ENCODE measurements at regions not wholly inside any gene's neighbourhood (a gene's known extent, or its start where the extent isn't known, plus 50 kb on each side); places are given as distances from the start of the nearest gene placed in this dataset.

GRCh38 chr6:166009385-166010031 is 158.1 kb downstream of the TBXT start:
- DNase-seq (ENCODE audit: low spot score): no peak

DNA sequence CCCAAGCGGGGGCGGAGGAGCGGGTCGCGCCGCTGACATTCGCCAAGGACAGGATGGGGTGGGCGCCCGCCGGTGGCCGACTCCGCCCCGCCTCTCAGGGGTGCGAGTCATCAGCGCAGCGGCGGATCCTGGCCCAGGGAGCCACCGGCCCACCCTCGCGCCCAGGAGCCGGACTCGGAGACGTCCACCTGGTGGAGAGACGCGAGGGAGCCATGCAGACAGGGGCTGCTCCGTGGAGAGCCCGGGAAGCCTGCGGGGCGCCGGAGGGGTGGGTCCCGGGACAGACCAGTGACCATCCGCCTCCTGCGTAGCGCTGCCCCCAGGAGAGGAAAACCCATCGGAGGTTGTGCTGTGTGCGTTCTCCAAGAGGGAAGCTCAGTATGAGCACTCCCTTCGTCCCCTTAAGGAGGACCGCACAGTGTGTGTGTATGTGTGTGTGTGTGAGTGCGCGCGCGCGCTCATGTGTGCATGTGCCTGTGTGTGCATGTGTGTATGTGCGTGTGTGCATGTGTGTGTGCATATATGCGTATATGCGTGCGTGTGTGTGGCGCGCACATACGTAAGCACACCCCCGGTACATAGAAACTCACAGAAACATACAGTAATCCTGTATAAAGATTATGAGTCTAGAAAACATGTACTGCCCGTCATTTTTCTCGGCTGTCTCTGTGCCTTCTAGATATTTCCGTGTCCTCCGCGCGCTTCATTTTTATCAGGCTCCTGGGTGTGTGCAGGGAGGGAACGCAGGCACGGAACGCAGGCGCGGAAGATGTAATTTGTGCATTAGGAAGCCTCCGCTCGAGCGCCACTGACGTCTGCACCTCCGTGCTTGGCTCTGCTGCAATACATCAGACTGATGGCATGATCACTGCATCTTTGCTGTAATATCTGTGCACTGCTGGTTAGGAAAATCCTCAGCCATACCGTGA is 158.9 kb downstream of the TBXT start:
- no peak for DNase-seq (ENCODE audit: low spot score)

DNA sequence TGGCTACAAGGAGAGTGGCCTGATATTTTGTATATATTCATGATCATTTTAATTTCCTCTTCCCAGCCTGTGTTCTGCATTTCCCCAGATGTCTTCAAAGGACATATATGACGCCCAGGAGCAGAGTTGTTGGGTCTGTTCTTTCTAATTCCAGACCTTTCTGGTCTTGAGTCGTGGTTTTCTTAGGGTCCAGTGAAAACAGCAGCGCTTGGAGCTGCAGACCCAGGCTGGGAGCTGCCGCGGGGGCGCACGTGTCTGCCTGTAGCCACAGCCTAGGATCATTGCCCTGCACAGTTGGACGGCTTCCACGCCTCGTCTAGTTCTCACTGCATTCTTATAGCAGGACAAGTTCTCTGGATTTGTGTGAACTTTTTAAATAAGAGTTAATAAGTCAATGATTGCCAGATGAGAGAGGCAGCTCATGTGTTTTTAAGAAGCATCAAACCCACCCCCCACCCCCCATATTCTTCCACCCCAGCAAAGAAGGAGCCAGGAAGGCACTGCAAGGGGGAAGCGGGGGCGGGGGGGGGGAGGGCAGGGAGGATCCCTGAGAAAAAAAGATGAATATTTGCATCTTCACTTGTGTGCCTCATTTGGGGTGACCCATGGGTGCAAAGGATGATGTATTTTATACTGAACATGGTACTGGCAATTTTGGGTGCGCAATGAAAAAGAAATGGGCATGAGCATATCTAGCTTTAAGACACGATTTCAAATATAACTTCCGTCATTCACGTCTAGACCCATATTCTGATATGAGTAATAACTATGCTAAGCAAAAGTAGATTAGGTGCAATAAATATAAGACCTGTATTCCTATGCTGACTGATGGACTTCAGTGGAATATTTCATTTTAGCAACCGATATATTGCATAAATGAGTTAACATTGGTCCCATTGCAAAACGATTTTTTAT is 160.0 kb downstream of the TBXT start:
- DNase-seq (ENCODE audit: low spot score): no peak

DNA sequence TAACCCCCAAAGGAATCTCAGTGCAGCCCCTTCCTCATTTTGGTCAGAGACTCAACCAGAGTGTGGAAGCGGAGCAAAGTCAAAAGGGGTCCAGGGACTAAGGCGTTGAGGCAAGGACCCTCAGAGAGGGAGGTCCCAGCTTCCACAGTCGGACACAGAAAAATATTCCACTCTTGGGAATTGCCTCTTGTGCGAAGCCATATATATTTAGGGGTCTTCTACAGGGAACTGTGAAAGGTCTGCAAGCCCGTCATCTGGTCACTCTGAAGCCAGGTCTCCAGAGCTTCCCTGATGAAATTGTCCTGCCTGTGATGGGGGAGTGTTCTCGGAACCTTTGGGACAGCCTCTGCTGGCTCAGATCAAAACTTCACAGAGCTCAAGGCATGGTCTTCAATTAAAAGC is 160.8 kb downstream of the TBXT start:
- DNase-seq (ENCODE audit: low spot score): no peak

- DNase-seq (ENCODE audit: low spot score): no peak
Observed at GRCh38 chr6:166005944-166006899, 161.4 kb downstream of the TBXT start.

- DNase-seq (ENCODE audit: low spot score): no peak
Observed at GRCh38 chr6:166005401-166005943, 162.2 kb downstream of the TBXT start.

GRCh38 chr6:166004876-166005275 is 162.8 kb downstream of the TBXT start:
- DNase-seq (ENCODE audit: low spot score): no peak

GRCh38 chr6:166004471-166004870 is 163.2 kb downstream of the TBXT start:
- DNase-seq (ENCODE audit: low spot score): no peak

DNA sequence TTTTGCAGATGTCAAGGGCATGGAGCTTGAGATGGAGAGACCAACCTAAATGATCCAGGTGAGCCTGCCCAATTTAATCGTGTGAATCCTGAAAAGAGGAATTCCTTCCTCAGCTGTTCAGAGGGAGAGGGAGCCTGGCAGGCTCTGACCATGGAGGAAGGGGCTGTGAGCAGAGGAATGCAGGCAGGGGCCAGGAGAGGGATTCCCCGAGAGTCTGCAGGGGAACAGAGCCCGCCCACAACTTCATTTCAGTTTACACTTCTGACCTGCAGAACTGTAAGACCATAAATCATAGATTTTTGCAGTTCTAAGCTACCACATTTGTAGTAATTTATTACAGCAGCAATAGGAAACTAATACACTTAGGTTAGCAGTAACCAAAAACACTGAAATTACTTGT is 164.1 kb downstream of the TBXT start:
- no peak for DNase-seq (ENCODE audit: low spot score)

- DNase-seq (ENCODE audit: low spot score): no peak
Observed at GRCh38 chr6:166001359-166001758, 166.3 kb downstream of the TBXT start.

- DNase-seq (ENCODE audit: low spot score): no peak
Observed at GRCh38 chr6:165999279-165999678, 168.4 kb downstream of the TBXT start.

- no peak for DNase-seq (ENCODE audit: low spot score)
Observed at GRCh38 chr6:165998072-165998471, 169.6 kb downstream of the TBXT start.

GRCh38 chr6:165991341-165991740 is 176.3 kb downstream of the TBXT start:
- DNase-seq (ENCODE audit: low spot score): no peak

DNA sequence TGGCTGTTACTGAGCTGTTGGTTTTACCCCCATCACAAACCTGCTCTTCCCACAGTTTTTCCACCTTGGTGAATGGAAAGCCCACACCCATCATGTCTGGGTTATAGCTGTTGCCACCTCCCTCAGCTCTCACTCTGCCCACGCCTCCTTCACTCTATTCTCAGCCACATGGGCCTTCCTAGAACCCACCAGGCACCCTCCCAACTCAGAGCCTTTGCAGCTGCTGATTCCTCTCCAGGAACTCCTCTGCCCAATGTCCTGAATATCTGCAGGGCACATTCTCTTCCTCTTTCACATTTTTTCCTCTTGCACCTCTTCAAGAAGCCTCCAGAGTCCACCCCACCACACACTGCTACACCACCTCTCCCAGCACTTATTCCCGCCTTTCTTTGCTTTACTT is 177.4 kb downstream of the TBXT start:
- DNase-seq (ENCODE audit: low spot score): no peak

DNA sequence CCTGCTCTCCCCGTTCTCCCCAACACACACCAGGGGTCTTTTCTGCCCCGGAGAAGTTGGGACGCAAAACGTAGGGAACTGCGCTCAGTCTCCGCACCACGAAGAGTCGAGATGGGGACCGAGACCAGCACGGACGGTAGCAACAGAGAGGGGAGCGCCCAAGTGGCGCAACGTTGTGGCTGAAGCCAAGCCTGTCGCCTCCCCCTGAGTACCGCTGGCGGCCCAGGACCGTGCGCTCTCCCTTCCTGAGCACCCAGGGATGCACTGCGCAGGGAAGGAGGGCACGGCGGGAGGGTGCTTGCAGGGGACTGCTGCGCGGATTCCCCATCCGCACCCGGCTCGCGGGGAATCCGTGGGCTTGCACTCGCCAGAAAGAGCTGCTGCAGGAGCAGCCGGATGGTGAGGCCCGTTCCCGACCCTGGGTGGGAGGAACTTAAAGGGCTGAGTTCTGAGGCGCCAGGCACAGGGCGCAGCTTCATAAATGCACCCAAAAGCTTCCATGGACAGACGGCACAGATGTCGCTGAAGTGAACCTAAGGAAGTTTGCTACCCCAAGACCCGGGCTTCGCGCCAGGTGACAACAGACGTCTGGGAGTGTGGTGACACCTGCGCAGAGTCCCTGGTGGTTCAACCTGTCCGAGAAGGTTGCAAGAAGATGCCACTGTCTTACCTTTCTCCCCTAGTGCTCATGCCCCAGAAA is 178.7 kb downstream of the TBXT start:
- DNase-seq (ENCODE audit: low spot score): no peak

DNA sequence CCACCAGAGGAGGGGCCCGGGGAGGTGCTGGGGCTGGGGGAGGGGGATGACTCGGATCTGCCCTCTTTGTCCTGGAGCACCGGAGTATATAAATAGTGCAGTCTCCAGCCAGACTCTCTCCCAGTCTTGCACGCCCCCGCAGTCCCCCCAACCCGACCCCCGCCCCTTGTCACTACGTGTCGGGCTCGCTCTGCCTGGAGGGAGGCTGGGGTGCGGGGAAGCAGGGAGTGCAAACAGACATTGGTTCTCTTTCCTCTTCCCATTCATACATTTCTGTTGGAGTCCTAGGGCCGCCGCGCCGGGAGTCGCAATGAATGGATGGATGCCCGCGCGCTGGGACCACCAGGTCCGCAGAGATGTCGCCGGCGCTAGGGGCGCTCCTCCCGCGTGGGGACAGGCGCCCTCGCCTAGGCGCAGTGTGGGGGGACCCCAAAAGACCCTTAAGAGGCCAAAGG is 179.3 kb downstream of the TBXT start:
- no peak for DNase-seq (ENCODE audit: low spot score)

DNA sequence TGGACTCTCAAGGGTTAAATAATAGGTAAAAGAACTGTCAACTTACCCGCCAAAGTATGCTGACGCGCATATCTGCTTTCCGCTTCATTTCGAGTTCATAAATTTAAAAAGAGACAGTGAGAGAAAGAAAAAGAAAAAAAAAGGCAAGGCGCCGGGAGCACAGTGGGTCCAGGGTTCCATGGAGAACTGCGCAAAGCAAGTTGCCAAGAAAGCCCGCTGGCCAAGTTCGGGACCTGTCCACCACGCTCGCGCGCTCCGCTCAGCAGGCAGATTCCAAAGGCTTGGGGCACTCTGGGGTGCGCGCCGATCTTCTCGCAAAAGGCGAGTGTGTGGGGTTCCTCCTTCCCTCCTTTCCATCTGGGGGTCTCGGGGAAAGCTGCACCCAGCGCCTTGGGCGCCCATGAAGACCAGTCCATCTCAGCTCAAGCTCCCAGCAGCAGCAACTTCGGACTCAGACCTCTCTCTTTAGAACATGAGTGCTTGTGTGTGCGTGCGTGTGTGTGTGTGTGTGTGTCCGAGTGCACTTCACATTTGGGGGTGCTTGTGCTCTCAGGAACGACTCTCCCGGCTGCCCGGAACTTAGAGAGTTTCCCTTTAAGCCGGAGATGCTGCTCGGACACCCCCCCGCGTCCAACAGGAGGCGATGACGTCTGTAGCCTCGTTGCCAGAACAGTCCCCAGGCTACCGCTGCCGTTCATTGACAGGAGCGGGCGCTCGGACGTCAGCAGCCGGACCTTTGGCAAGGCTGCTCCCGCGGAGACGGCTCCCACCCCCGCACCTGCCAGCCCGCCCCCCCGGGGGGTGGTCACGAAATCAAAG is 180.0 kb downstream of the TBXT start:
- no peak for DNase-seq (ENCODE audit: low spot score)

- no peak for DNase-seq (ENCODE audit: low spot score)
Observed at GRCh38 chr6:165986914-165987482, 180.7 kb downstream of the TBXT start.

GRCh38 chr6:165986311-165986913 is 181.2 kb downstream of the TBXT start:
- no peak for DNase-seq (ENCODE audit: low spot score)
